H9 (cell line): ENCODE measurements at regions not wholly inside any gene's neighbourhood (a gene's known extent, or its start where the extent isn't known, plus 50 kb on each side); places are given as distances from the start of the nearest gene placed in this dataset.

Source experiments
- DNase-seq: peaks from one replicate; pipeline ENCODE4 v3.0.0-alpha.2; 2017
- H2AFZ ChIP-seq: one replicate; pipeline ENCODE4 v1.6.1; 2013; ENCODE audit warnings: mild to moderate bottlenecking, low read length, control low read depth, moderate library complexity
- H2AK5ac ChIP-seq: 2 replicates; pipeline ENCODE4 v1.6.1; 2013; ENCODE audit warnings: low read length, control low read depth, mixed read lengths; ENCODE audit not compliant: insufficient read length
- H2BK120ac ChIP-seq: one replicate; pipeline ENCODE4 v1.6.1; 2013; ENCODE audit warnings: low read depth, mild to moderate bottlenecking, low read length, control low read depth, inconsistent platforms; ENCODE audit not compliant: poor library complexity, severe bottlenecking
- H2BK12ac ChIP-seq: 2 replicates; pipeline ENCODE4 v1.6.1; 2013; ENCODE audit warnings: low read length, control low read depth, mixed read lengths, low read depth; ENCODE audit not compliant: insufficient read length
- H2BK15ac ChIP-seq: 2 replicates; pipeline ENCODE4 v1.6.1; 2013; ENCODE audit warnings: low read depth, low read length, control low read depth
- H2BK20ac ChIP-seq: one replicate; pipeline ENCODE4 v1.6.1; 2013; ENCODE audit warnings: low read depth, mild to moderate bottlenecking, low read length, control low read depth, inconsistent platforms; ENCODE audit not compliant: poor library complexity, severe bottlenecking
- H2BK5ac ChIP-seq: 2 replicates; pipeline ENCODE4 v1.6.1; 2013; ENCODE audit warnings: low read length, control low read depth, mixed read lengths; ENCODE audit not compliant: insufficient read length
- H3K14ac ChIP-seq: 2 replicates; pipeline ENCODE4 v1.6.1; 2013; ENCODE audit warnings: low read length, control low read depth; ENCODE audit not compliant: insufficient read depth
- H3K18ac ChIP-seq: 2 replicates; pipeline ENCODE4 v1.6.1; 2013; ENCODE audit warnings: low read depth, mild to moderate bottlenecking, mixed read lengths, low read length, control low read depth; ENCODE audit not compliant: insufficient read length
- H3K23ac ChIP-seq: 2 replicates; pipeline ENCODE4 v1.6.1; 2013; ENCODE audit warnings: low read length, control low read depth, mixed read lengths, low read depth; ENCODE audit not compliant: insufficient read length
- H3K23me2 ChIP-seq: 2 replicates; pipeline ENCODE4 v1.6.1; 2013; ENCODE audit warnings: low read depth, mild to moderate bottlenecking, mixed read lengths, low read length, control low read depth; ENCODE audit not compliant: insufficient read length, poor library complexity, severe bottlenecking
- H3K27ac ChIP-seq: 2 replicates; pipeline ENCODE4 v1.5.1; 2013; ENCODE audit warnings: low read length, control low read depth, mixed read lengths, low read depth; ENCODE audit not compliant: insufficient read length
- H3K27me3 ChIP-seq: 2 replicates; pipeline ENCODE4 v1.6.1; 2013; ENCODE audit warnings: low read length, control low read depth, inconsistent platforms; ENCODE audit not compliant: insufficient read depth
- H3K4ac ChIP-seq: 2 replicates; pipeline ENCODE4 v1.6.1; 2013; ENCODE audit warnings: low read depth, mild to moderate bottlenecking, control low read depth, inconsistent platforms, low read length, moderate library complexity
- H3K4me1 ChIP-seq: 2 replicates; pipeline ENCODE4 v1.6.1; 2013; ENCODE audit warnings: low read length, control low read depth, inconsistent platforms; ENCODE audit not compliant: insufficient read depth
- H3K4me2 ChIP-seq: 2 replicates; pipeline ENCODE4 v1.6.1; 2013; ENCODE audit warnings: low read length, control low read depth, mixed read lengths; ENCODE audit not compliant: insufficient read length, insufficient read depth
- H3K56ac ChIP-seq: 2 replicates; pipeline ENCODE4 v1.6.1; 2013; ENCODE audit warnings: low read depth, mild to moderate bottlenecking, mixed read lengths, low read length, control low read depth; ENCODE audit not compliant: insufficient read length
- H3K79me1 ChIP-seq: 2 replicates; pipeline ENCODE4 v1.6.1; 2013; ENCODE audit warnings: low read depth, mild to moderate bottlenecking, moderate library complexity, low read length, control low read depth, inconsistent platforms; ENCODE audit not compliant: insufficient read depth, poor library complexity, severe bottlenecking
- H3K79me2 ChIP-seq: 2 replicates; pipeline ENCODE4 v1.6.1; 2013; ENCODE audit warnings: low read length, control low read depth, inconsistent platforms; ENCODE audit not compliant: insufficient read depth
- H3K9ac ChIP-seq: 2 replicates; pipeline ENCODE4 v1.6.1; 2013; ENCODE audit warnings: low read length, control low read depth, mixed read lengths; ENCODE audit not compliant: insufficient read length; ENCODE audit errors: extremely low read depth
- H3K9me3 ChIP-seq: one replicate; pipeline ENCODE4 v1.6.1; 2013; ENCODE audit warnings: low read depth, low read length, inconsistent platforms; ENCODE audit not compliant: control insufficient read depth
- H3T11ph ChIP-seq: one replicate; pipeline ENCODE4 v1.6.1; 2013; ENCODE audit warnings: mild to moderate bottlenecking, low read length, control low read depth, inconsistent platforms
- H4K20me1 ChIP-seq: one replicate; pipeline ENCODE4 v1.6.1; 2013; ENCODE audit not compliant: control insufficient read depth, insufficient read length, insufficient read depth
- H4K5ac ChIP-seq: 2 replicates; pipeline ENCODE4 v1.6.1; 2013; ENCODE audit warnings: low read depth, mild to moderate bottlenecking, mixed read lengths, low read length, control low read depth; ENCODE audit not compliant: insufficient read length
- H4K8ac ChIP-seq: replicated peaks from 2 replicates; pipeline ENCODE4 v1.6.1; 2013; ENCODE audit warnings: low read length, control low read depth, mixed read lengths, low read depth; ENCODE audit not compliant: insufficient read length
- H4K91ac ChIP-seq: 2 replicates; pipeline ENCODE4 v1.6.1; 2013; ENCODE audit warnings: low read depth, mild to moderate bottlenecking, moderate library complexity, mixed read lengths, low read length, control low read depth; ENCODE audit not compliant: insufficient read length
- H3K27ac Mint-ChIP-seq, 3 experiments: 2 replicates in 2 of 3; 3 replicates in 1 of 3; pipeline ENCODE4 v1.8.0; 2020 to 2021; ENCODE audit warnings: mixed read lengths in 3 of 3, mild to moderate bottlenecking in 1 of 3, moderate library complexity in 1 of 3
- H3K27me3 Mint-ChIP-seq: 2 replicates; pipeline ENCODE4 v1.8.0; 2021; ENCODE audit warnings: low read depth, mild to moderate bottlenecking, moderate library complexity, mixed read lengths
- H3K36me3 Mint-ChIP-seq, 3 experiments: 2 replicates in 2 of 3; 3 replicates in 1 of 3; pipeline ENCODE4 v1.8.0; 2020 to 2021; ENCODE audit warnings: low read depth in 3 of 3, mixed read lengths in 3 of 3; ENCODE audit not compliant: insufficient read depth in 1 of 3
- H3K4me1 Mint-ChIP-seq, 2 experiments: 2 replicates each; pipeline ENCODE4 v1.8.0; 2020; ENCODE audit warnings: mixed read lengths in 2 of 2
- H3K4me3 Mint-ChIP-seq, 2 experiments: 2 replicates in 1 of 2; 3 replicates in 1 of 2; pipeline ENCODE4 v1.8.0; 2020 to 2021; ENCODE audit warnings: mild to moderate bottlenecking in 2 of 2, mixed read lengths in 2 of 2, moderate library complexity in 1 of 2
- H3K9me3 Mint-ChIP-seq, 2 experiments: 2 replicates in 1 of 2; 3 replicates in 1 of 2; pipeline ENCODE4 v1.8.0; 2020; ENCODE audit warnings: mild to moderate bottlenecking in 2 of 2, mixed read lengths in 2 of 2, moderate library complexity in 1 of 2
- CTCF ChIP-seq: fragments of 200-600 bp; sonication (generic); conservative IDR thresholded peaks from 3 replicates; pipeline ENCODE4 v1.8.0; 2021; ENCODE audit warnings: antibody characterized with exemption, mild to moderate bottlenecking
- WGBS: extraction: QIAGEN DNeasy Blood & Tissue Kit; methylation state at CpG from one replicate; pipeline ENCODE4 v1.1.7; 2013; ENCODE audit warnings: missing lambda C conversion rate, low lambda C conversion rate, mixed read lengths; ENCODE audit not compliant: insufficient read length; ENCODE audit errors: extremely low coverage; 5-methylcytosine and 5-hydroxymethylcytosine counted together

GRCh38 chr3:106836906-106837305, 540.3 kb upstream of the CCDC54 start:
- Histone ChIP-seq H3K27me3 (no peaks in the 10 kb centered on the region), H2BK120ac (no peak overlapping the region), H3T11ph (no peak overlapping the region), H3K23me2 (no peaks in the 10 kb centered on the region), H3K18ac (no peak overlapping the region), H2AK5ac (no peak overlapping the region), H4K20me1 (no peaks in the 10 kb centered on the region), H2AFZ (no peak overlapping the region), H4K8ac (no peak overlapping the region), H3K9ac (no peak overlapping the region), H3K27ac (no peak overlapping the region), H4K91ac (no peak overlapping the region), H2BK20ac (no peak overlapping the region), H3K4ac (no peak overlapping the region), H3K23ac (no peak overlapping the region), H3K4me2 (no peak overlapping the region), H3K56ac (no peak overlapping the region), H3K9me3 (peaks cover 18% of the 10 kb centered on the region), H2BK12ac (no peak overlapping the region), H3K14ac (no peak overlapping the region), H2BK15ac (no peak overlapping the region), H3K4me1 (no peaks in the 10 kb centered on the region; the same call in 1 of the 2 replicates), H2BK5ac (no peak overlapping the region), H4K5ac (no peak overlapping the region), H3K79me1 (no peaks in the 10 kb centered on the region), H3K79me2 (no peaks in the 10 kb centered on the region)
- Mint-ChIP-seq H3K9me3 (peaks cover 19 to 26% of the 10 kb centered on the region in 2 experiments), H3K36me3 (peaks cover 33 to 51% (median 35%) of the 10 kb centered on the region in 3 experiments), H3K27ac (peak overlapping the region in 2 of 3 experiments; percentile 7 to 15; a peak in 1 of 7 replicates), H3K4me3 (no peak overlapping the region), H3K4me1 (peaks cover 10 to 11% of the 10 kb centered on the region in 2 experiments), H3K27me3 (no peaks in the 10 kb centered on the region)
- WGBS: no CpG with 5 or more reads among the region's 5 CpGs
- DNase-seq: no peak
- no peak for TF ChIP-seq CTCF
